HEK293 (cell line): ENCODE measurements at regions not wholly inside any gene's neighbourhood (a gene's known extent, or its start where the extent isn't known, plus 50 kb on each side); places are given as distances from the start of the nearest gene placed in this dataset.

ENCODE experiments used
- CTCF ChIA-PET: fragments of 350-600 bp; formaldehyde crosslinking; extraction: SDS; loops from one replicate; lab custom pipeline; 2021; ENCODE audit warnings: antibody characterized with exemption; lab: Yijun Ruan, JAX
- POLR2A ChIA-PET: fragments of 300-600 bp; formaldehyde crosslinking; extraction: SDS; loops from one replicate; lab custom pipeline; 2020; ENCODE audit warnings: antibody characterized with exemption, inconsistent platforms; lab: Yijun Ruan, JAX
- H3K27ac ChIP-seq: fragments of 200-500 bp; sonication (Bioruptor generic); 2 replicates; pipeline ENCODE4 v1.5.1; 2014; ENCODE audit warnings: low read depth, low read length, control low read depth, inconsistent platforms; ENCODE audit errors: extremely low read depth
- H3K36me3 ChIP-seq, 2 experiments: fragments of 200-500 bp in 1 of 2; sonication (Bioruptor generic) in 1 of 2; 1 replicate in 1 of 2; 2 replicates in 1 of 2; pipeline ENCODE4 v1.5.1; 2014 to 2017; ENCODE audit warnings: inconsistent platforms in 2 of 2, low read length in 2 of 2; ENCODE audit not compliant: control insufficient read depth in 2 of 2, insufficient read depth in 1 of 2
- H3K4me1 ChIP-seq: fragments of 200-500 bp; sonication (Bioruptor generic); 2 replicates; pipeline ENCODE4 v1.5.1; 2014; ENCODE audit warnings: mild to moderate bottlenecking, low read length, inconsistent platforms; ENCODE audit not compliant: control insufficient read depth, insufficient read depth
- H3K4me3 ChIP-seq: 2 replicates; pipeline ENCODE4 v1.5.1; 2011; ENCODE audit warnings: low read depth, mild to moderate bottlenecking, control low read depth, low read length, moderate library complexity
- H3K9me3 ChIP-seq: fragments of 200-500 bp; sonication (Bioruptor generic); 2 replicates; pipeline ENCODE4 v1.5.1; 2014; ENCODE audit warnings: low read depth, low read length, inconsistent platforms; ENCODE audit not compliant: control insufficient read depth, insufficient read depth
- BCL11A ChIP-seq: fragments of 450-650 bp; formaldehyde crosslinking; IDR thresholded peaks from 2 replicates; pipeline ENCODE4 v1.5.1; 2016; ENCODE audit warnings: low read depth, missing biosample characterization, missing genetic modification characterization
- FEZF1 ChIP-seq: fragments of 450-650 bp; formaldehyde crosslinking; IDR thresholded peaks from 2 replicates; pipeline ENCODE4 v1.5.1; 2016; ENCODE audit warnings: missing biosample characterization, missing genetic modification characterization
- GLI4 ChIP-seq: fragments of 450-650 bp; formaldehyde crosslinking; IDR thresholded peaks from 2 replicates; pipeline ENCODE4 v1.5.1; 2016; ENCODE audit warnings: missing biosample characterization, missing genetic modification characterization
- GLIS2 ChIP-seq: fragments of 450-650 bp; formaldehyde crosslinking; IDR thresholded peaks from 2 replicates; pipeline ENCODE4 v1.5.1; 2016; ENCODE audit warnings: missing biosample characterization, missing genetic modification characterization
- KLF9 ChIP-seq: fragments of 450-650 bp; formaldehyde crosslinking; IDR thresholded peaks from 2 replicates; pipeline ENCODE4 v1.5.1; 2016; ENCODE audit warnings: missing biosample characterization, missing genetic modification characterization, low read depth
- MYNN ChIP-seq: fragments of 450-650 bp; formaldehyde crosslinking; IDR thresholded peaks from 2 replicates; pipeline ENCODE4 v1.5.1; 2016; ENCODE audit warnings: missing biosample characterization, missing genetic modification characterization, borderline replicate concordance
- OVOL3 ChIP-seq: fragments of 450-650 bp; formaldehyde crosslinking; IDR thresholded peaks from 2 replicates; pipeline ENCODE4 v1.5.1; 2016; ENCODE audit warnings: missing biosample characterization, missing genetic modification characterization
- ZBTB7A ChIP-seq: fragments of 450-650 bp; formaldehyde crosslinking; IDR thresholded peaks from 2 replicates; pipeline ENCODE4 v1.5.1; 2016; ENCODE audit warnings: low read depth, missing biosample characterization, missing genetic modification characterization
- ZFP37 ChIP-seq: fragments of 450-650 bp; formaldehyde crosslinking; IDR thresholded peaks from 2 replicates; pipeline ENCODE4 v1.5.1; 2016; ENCODE audit warnings: missing biosample characterization, missing genetic modification characterization
- ZNF10 ChIP-seq: fragments of 450-650 bp; formaldehyde crosslinking; IDR thresholded peaks from 2 replicates; pipeline ENCODE4 v1.5.1; 2017; ENCODE audit warnings: missing biosample characterization, missing genetic modification characterization
- ZNF2 ChIP-seq: fragments of 450-650 bp; formaldehyde crosslinking; IDR thresholded peaks from 2 replicates; pipeline ENCODE4 v1.5.1; 2016; ENCODE audit warnings: missing biosample characterization, missing genetic modification characterization
- ZNF202 ChIP-seq: fragments of 450-650 bp; formaldehyde crosslinking; IDR thresholded peaks from 2 replicates; pipeline ENCODE4 v1.5.1; 2016; ENCODE audit warnings: missing biosample characterization, missing genetic modification characterization, borderline replicate concordance
- ZNF24 ChIP-seq: fragments of 450-650 bp; formaldehyde crosslinking; IDR thresholded peaks from 2 replicates; pipeline ENCODE4 v1.5.1; 2016; ENCODE audit warnings: missing biosample characterization, missing genetic modification characterization
- ZNF660 ChIP-seq: fragments of 450-650 bp; IDR thresholded peaks from 2 replicates; pipeline ENCODE4 v1.5.1; 2018; ENCODE audit warnings: missing biosample characterization, mild to moderate bottlenecking, missing genetic modification characterization
- ZNF785 ChIP-seq: fragments of 450-650 bp; formaldehyde crosslinking; IDR thresholded peaks from 2 replicates; pipeline ENCODE4 v1.5.1; 2016; ENCODE audit warnings: missing biosample characterization, missing genetic modification characterization
- TF ChIP-seq, protein P1 (sequence below): fragments of 450-650 bp; formaldehyde crosslinking; IDR thresholded peaks from 2 replicates; pipeline ENCODE4 v1.5.1; 2017; ENCODE audit warnings: missing biosample characterization, missing genetic modification characterization
- TF ChIP-seq, protein P2 (sequence below): fragments of 450-650 bp; formaldehyde crosslinking; IDR thresholded peaks from 2 replicates; pipeline ENCODE4 v1.5.0; 2017; ENCODE audit warnings: missing biosample characterization, missing genetic modification characterization, borderline replicate concordance
- TF ChIP-seq, protein P3 (sequence below): fragments of 450-650 bp; formaldehyde crosslinking; IDR thresholded peaks from 2 replicates; pipeline ENCODE4 v1.5.1; 2016; ENCODE audit warnings: missing biosample characterization, missing genetic modification characterization
- TF ChIP-seq, protein P4 (sequence below): fragments of 450-650 bp; formaldehyde crosslinking; IDR thresholded peaks from 2 replicates; pipeline ENCODE4 v1.5.1; 2017; ENCODE audit warnings: missing biosample characterization, missing genetic modification characterization
- TF ChIP-seq, protein P5 (sequence below): fragments of 450-650 bp; formaldehyde crosslinking; IDR thresholded peaks from 2 replicates; pipeline ENCODE4 v1.5.1; 2016; ENCODE audit warnings: missing biosample characterization, missing genetic modification characterization

DNA sequence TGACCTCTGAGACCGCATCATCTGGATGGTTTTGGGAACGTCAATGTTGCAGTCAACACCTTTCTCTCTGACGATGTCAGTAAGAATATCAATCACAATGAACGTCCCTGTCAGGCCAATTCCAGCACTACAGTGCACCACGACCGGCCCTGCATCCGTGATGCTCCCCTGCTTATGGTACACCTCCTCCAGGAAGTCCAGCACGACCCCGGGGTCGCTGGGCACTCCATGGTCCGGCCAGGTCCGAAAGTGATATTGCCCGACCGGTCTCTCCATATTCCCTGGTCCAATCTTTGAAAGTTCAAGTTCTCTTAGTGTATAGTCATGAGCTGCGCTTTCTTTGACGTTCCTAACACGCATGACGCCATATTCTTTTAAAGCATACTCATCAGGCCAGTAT lies 203.6 kb upstream of the PRDM9 start:
- TF ChIP-seq ZNF202 (no peak), MYNN (tag by site-specific recombination) (no peak), ZFP37 (tag by site-specific recombination) (no peak), FEZF1 (tag by site-specific recombination) (no peak), ZNF785 (no peak), OVOL3 (tag by site-specific recombination) (no peak), BCL11A (tag by site-specific recombination) (no peak), ZNF2 (tag by site-specific recombination) (no peak), ZNF660 (no peak), KLF9 (no peak), ZBTB7A (tag by site-specific recombination) (no peak), ZNF10 (no peak), GLIS2 (tag by site-specific recombination) (no peak), ZNF24 (no peak), GLI4 (tag by site-specific recombination) (no peak)
- TF ChIP-seq, protein P1, sequence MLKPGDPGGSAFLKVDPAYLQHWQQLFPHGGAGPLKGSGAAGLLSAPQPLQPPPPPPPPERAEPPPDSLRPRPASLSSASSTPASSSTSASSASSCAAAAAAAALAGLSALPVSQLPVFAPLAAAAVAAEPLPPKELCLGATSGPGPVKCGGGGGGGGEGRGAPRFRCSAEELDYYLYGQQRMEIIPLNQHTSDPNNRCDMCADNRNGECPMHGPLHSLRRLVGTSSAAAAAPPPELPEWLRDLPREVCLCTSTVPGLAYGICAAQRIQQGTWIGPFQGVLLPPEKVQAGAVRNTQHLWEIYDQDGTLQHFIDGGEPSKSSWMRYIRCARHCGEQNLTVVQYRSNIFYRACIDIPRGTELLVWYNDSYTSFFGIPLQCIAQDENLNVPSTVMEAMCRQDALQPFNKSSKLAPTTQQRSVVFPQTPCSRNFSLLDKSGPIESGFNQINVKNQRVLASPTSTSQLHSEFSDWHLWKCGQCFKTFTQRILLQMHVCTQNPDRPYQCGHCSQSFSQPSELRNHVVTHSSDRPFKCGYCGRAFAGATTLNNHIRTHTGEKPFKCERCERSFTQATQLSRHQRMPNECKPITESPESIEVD (tag by site-specific recombination): no peak
- TF ChIP-seq, protein P2, sequence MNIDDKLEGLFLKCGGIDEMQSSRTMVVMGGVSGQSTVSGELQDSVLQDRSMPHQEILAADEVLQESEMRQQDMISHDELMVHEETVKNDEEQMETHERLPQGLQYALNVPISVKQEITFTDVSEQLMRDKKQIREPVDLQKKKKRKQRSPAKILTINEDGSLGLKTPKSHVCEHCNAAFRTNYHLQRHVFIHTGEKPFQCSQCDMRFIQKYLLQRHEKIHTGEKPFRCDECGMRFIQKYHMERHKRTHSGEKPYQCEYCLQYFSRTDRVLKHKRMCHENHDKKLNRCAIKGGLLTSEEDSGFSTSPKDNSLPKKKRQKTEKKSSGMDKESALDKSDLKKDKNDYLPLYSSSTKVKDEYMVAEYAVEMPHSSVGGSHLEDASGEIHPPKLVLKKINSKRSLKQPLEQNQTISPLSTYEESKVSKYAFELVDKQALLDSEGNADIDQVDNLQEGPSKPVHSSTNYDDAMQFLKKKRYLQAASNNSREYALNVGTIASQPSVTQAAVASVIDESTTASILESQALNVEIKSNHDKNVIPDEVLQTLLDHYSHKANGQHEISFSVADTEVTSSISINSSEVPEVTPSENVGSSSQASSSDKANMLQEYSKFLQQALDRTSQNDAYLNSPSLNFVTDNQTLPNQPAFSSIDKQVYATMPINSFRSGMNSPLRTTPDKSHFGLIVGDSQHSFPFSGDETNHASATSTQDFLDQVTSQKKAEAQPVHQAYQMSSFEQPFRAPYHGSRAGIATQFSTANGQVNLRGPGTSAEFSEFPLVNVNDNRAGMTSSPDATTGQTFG (tag by site-specific recombination): no peak
- TF ChIP-seq, protein P3, sequence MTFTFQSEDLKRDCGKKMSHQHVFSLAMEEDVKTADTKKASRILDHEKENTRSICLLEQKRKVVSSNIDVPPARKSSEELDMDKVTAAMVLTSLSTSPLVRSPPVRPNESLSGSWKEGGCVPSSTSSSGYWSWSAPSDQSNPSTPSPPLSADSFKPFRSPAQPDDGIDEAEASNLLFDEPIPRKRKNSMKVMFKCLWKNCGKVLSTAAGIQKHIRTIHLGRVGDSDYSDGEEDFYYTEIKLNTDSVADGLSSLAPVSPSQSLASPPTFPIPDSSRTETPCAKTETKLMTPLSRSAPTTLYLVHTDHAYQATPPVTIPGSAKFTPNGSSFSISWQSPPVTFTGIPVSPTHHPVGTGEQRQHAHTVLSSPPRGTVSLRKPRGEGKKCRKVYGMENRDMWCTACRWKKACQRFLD (tag by site-specific recombination): no peak
- TF ChIP-seq, protein P4, sequence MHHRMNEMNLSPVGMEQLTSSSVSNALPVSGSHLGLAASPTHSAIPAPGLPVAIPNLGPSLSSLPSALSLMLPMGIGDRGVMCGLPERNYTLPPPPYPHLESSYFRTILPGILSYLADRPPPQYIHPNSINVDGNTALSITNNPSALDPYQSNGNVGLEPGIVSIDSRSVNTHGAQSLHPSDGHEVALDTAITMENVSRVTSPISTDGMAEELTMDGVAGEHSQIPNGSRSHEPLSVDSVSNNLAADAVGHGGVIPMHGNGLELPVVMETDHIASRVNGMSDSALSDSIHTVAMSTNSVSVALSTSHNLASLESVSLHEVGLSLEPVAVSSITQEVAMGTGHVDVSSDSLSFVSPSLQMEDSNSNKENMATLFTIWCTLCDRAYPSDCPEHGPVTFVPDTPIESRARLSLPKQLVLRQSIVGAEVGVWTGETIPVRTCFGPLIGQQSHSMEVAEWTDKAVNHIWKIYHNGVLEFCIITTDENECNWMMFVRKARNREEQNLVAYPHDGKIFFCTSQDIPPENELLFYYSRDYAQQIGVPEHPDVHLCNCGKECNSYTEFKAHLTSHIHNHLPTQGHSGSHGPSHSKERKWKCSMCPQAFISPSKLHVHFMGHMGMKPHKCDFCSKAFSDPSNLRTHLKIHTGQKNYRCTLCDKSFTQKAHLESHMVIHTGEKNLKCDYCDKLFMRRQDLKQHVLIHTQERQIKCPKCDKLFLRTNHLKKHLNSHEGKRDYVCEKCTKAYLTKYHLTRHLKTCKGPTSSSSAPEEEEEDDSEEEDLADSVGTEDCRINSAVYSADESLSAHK: no peak
- TF ChIP-seq, protein P5, sequence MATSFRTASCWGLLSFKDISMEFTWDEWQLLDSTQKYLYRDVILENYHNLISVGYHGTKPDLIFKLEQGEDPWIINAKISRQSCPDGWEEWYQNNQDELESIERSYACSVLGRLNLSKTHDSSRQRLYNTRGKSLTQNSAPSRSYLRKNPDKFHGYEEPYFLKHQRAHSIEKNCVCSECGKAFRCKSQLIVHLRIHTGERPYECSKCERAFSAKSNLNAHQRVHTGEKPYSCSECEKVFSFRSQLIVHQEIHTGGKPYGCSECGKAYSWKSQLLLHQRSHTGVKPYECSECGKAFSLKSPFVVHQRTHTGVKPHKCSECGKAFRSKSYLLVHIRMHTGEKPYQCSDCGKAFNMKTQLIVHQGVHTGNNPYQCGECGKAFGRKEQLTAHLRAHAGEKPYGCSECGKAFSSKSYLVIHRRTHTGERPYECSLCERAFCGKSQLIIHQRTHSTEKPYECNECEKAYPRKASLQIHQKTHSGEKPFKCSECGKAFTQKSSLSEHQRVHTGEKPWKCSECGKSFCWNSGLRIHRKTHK (tag by site-specific recombination): no peak
- POLR2A ChIA-PET: no interaction called here
- CTCF ChIA-PET: no interaction called here
- no peak overlapping the region for H3K4me3 ChIP-seq
- H3K9me3 ChIP-seq: no peaks in the 10 kb centered on the region; the same call in 1 of the 2 replicates
- no peak overlapping the region for H3K27ac ChIP-seq
- no peaks in the 10 kb centered on the region for H3K36me3 ChIP-seq
- H3K4me1 ChIP-seq: no peaks in the 10 kb centered on the region
